Gastrocnemius medialis (tissue), 4 donors: ENCODE measurements at regions not wholly inside any gene's neighbourhood (a gene's known extent, or its start where the extent isn't known, plus 50 kb on each side); places are given as distances from the start of the nearest gene placed in this dataset.

Experiments used
- POLR2A ChIP-seq, 2 donors: fragments of 450-650 bp; IDR thresholded peaks; one replicate each; pipeline ENCODE4 v1.6.1; 2017; ENCODE audit warnings: antibody characterized with exemption in 2 of 2, mild to moderate bottlenecking in 2 of 2, moderate library complexity in 2 of 2
- TF ChIP-seq, protein P1 (sequence below), 5 experiments: fragments of 450-650 bp in 3 of 5; fragments of 200-600 bp in 2 of 5; sonication (generic) in 2 of 5; IDR thresholded peaks in 4 of 5; conservative IDR thresholded peaks in 1 of 5; 1 replicate in 4 of 5; 2 replicates in 1 of 5; pipeline ENCODE4 v1.5.1; 2016 to 2019; ENCODE audit warnings: antibody characterized with exemption in 5 of 5, mild to moderate bottlenecking in 3 of 5, moderate library complexity in 3 of 5

DNA sequence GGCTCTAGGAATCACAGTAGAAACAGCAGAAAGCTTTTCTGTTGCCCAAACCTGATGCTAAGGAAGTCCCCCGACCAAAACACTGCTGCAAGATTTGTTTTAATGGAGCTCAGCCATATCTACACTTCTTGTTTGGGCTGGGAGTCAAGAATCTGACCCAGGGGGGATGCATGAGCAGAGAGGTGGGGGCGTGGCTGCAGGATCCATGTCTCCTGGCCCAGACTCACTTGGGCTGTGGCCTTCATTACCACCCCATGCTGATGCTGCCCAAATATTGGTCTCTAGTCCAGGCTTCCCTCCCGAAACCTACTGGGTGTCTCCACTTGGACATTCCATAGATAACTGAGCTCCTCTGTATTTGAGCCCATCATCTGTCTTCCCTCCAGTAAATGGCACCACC, 361.5 kb upstream of the LARGE1 start:
- TF ChIP-seq, protein P1, sequence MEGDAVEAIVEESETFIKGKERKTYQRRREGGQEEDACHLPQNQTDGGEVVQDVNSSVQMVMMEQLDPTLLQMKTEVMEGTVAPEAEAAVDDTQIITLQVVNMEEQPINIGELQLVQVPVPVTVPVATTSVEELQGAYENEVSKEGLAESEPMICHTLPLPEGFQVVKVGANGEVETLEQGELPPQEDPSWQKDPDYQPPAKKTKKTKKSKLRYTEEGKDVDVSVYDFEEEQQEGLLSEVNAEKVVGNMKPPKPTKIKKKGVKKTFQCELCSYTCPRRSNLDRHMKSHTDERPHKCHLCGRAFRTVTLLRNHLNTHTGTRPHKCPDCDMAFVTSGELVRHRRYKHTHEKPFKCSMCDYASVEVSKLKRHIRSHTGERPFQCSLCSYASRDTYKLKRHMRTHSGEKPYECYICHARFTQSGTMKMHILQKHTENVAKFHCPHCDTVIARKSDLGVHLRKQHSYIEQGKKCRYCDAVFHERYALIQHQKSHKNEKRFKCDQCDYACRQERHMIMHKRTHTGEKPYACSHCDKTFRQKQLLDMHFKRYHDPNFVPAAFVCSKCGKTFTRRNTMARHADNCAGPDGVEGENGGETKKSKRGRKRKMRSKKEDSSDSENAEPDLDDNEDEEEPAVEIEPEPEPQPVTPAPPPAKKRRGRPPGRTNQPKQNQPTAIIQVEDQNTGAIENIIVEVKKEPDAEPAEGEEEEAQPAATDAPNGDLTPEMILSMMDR (IDR thresholded peaks at IDR 0.05 in 4 of 5, conservative IDR thresholded peaks at IDR 0.05 in 1 of 5): no peak
- TF ChIP-seq POLR2A (IDR thresholded peaks at IDR 0.05): no peak
